H9 (cell line): ENCODE measurements at regions not wholly inside any gene's neighbourhood (a gene's known extent, or its start where the extent isn't known, plus 50 kb on each side); places are given as distances from the start of the nearest gene placed in this dataset.

Experiments
- DNase-seq: peaks from one replicate; pipeline ENCODE4 v3.0.0-alpha.2; 2017
- H2AFZ ChIP-seq: one replicate; pipeline ENCODE4 v1.6.1; 2013; ENCODE audit warnings: mild to moderate bottlenecking, low read length, control low read depth, moderate library complexity
- H2AK5ac ChIP-seq: 2 replicates; pipeline ENCODE4 v1.6.1; 2013; ENCODE audit warnings: low read length, control low read depth, mixed read lengths; ENCODE audit not compliant: insufficient read length
- H2BK120ac ChIP-seq: one replicate; pipeline ENCODE4 v1.6.1; 2013; ENCODE audit warnings: low read depth, mild to moderate bottlenecking, low read length, control low read depth, inconsistent platforms; ENCODE audit not compliant: poor library complexity, severe bottlenecking
- H2BK12ac ChIP-seq: 2 replicates; pipeline ENCODE4 v1.6.1; 2013; ENCODE audit warnings: low read length, control low read depth, mixed read lengths, low read depth; ENCODE audit not compliant: insufficient read length
- H2BK15ac ChIP-seq: 2 replicates; pipeline ENCODE4 v1.6.1; 2013; ENCODE audit warnings: low read depth, low read length, control low read depth
- H2BK20ac ChIP-seq: one replicate; pipeline ENCODE4 v1.6.1; 2013; ENCODE audit warnings: low read depth, mild to moderate bottlenecking, low read length, control low read depth, inconsistent platforms; ENCODE audit not compliant: poor library complexity, severe bottlenecking
- H2BK5ac ChIP-seq: 2 replicates; pipeline ENCODE4 v1.6.1; 2013; ENCODE audit warnings: low read length, control low read depth, mixed read lengths; ENCODE audit not compliant: insufficient read length
- H3K14ac ChIP-seq: 2 replicates; pipeline ENCODE4 v1.6.1; 2013; ENCODE audit warnings: low read length, control low read depth; ENCODE audit not compliant: insufficient read depth
- H3K18ac ChIP-seq: 2 replicates; pipeline ENCODE4 v1.6.1; 2013; ENCODE audit warnings: low read depth, mild to moderate bottlenecking, mixed read lengths, low read length, control low read depth; ENCODE audit not compliant: insufficient read length
- H3K23ac ChIP-seq: 2 replicates; pipeline ENCODE4 v1.6.1; 2013; ENCODE audit warnings: low read length, control low read depth, mixed read lengths, low read depth; ENCODE audit not compliant: insufficient read length
- H3K23me2 ChIP-seq: 2 replicates; pipeline ENCODE4 v1.6.1; 2013; ENCODE audit warnings: low read depth, mild to moderate bottlenecking, mixed read lengths, low read length, control low read depth; ENCODE audit not compliant: insufficient read length, poor library complexity, severe bottlenecking
- H3K27ac ChIP-seq: 2 replicates; pipeline ENCODE4 v1.5.1; 2013; ENCODE audit warnings: low read length, control low read depth, mixed read lengths, low read depth; ENCODE audit not compliant: insufficient read length
- H3K27me3 ChIP-seq: 2 replicates; pipeline ENCODE4 v1.6.1; 2013; ENCODE audit warnings: low read length, control low read depth, inconsistent platforms; ENCODE audit not compliant: insufficient read depth
- H3K4ac ChIP-seq: 2 replicates; pipeline ENCODE4 v1.6.1; 2013; ENCODE audit warnings: low read depth, mild to moderate bottlenecking, control low read depth, inconsistent platforms, low read length, moderate library complexity
- H3K4me1 ChIP-seq: 2 replicates; pipeline ENCODE4 v1.6.1; 2013; ENCODE audit warnings: low read length, control low read depth, inconsistent platforms; ENCODE audit not compliant: insufficient read depth
- H3K4me2 ChIP-seq: 2 replicates; pipeline ENCODE4 v1.6.1; 2013; ENCODE audit warnings: low read length, control low read depth, mixed read lengths; ENCODE audit not compliant: insufficient read length, insufficient read depth
- H3K56ac ChIP-seq: 2 replicates; pipeline ENCODE4 v1.6.1; 2013; ENCODE audit warnings: low read depth, mild to moderate bottlenecking, mixed read lengths, low read length, control low read depth; ENCODE audit not compliant: insufficient read length
- H3K79me1 ChIP-seq: 2 replicates; pipeline ENCODE4 v1.6.1; 2013; ENCODE audit warnings: low read depth, mild to moderate bottlenecking, moderate library complexity, low read length, control low read depth, inconsistent platforms; ENCODE audit not compliant: insufficient read depth, poor library complexity, severe bottlenecking
- H3K79me2 ChIP-seq: 2 replicates; pipeline ENCODE4 v1.6.1; 2013; ENCODE audit warnings: low read length, control low read depth, inconsistent platforms; ENCODE audit not compliant: insufficient read depth
- H3K9ac ChIP-seq: 2 replicates; pipeline ENCODE4 v1.6.1; 2013; ENCODE audit warnings: low read length, control low read depth, mixed read lengths; ENCODE audit not compliant: insufficient read length; ENCODE audit errors: extremely low read depth
- H3K9me3 ChIP-seq: one replicate; pipeline ENCODE4 v1.6.1; 2013; ENCODE audit warnings: low read depth, low read length, inconsistent platforms; ENCODE audit not compliant: control insufficient read depth
- H3T11ph ChIP-seq: one replicate; pipeline ENCODE4 v1.6.1; 2013; ENCODE audit warnings: mild to moderate bottlenecking, low read length, control low read depth, inconsistent platforms
- H4K20me1 ChIP-seq: one replicate; pipeline ENCODE4 v1.6.1; 2013; ENCODE audit not compliant: control insufficient read depth, insufficient read length, insufficient read depth
- H4K5ac ChIP-seq: 2 replicates; pipeline ENCODE4 v1.6.1; 2013; ENCODE audit warnings: low read depth, mild to moderate bottlenecking, mixed read lengths, low read length, control low read depth; ENCODE audit not compliant: insufficient read length
- H4K8ac ChIP-seq: replicated peaks from 2 replicates; pipeline ENCODE4 v1.6.1; 2013; ENCODE audit warnings: low read length, control low read depth, mixed read lengths, low read depth; ENCODE audit not compliant: insufficient read length
- H4K91ac ChIP-seq: 2 replicates; pipeline ENCODE4 v1.6.1; 2013; ENCODE audit warnings: low read depth, mild to moderate bottlenecking, moderate library complexity, mixed read lengths, low read length, control low read depth; ENCODE audit not compliant: insufficient read length
- H3K27ac Mint-ChIP-seq, 3 experiments: 2 replicates in 2 of 3; 3 replicates in 1 of 3; pipeline ENCODE4 v1.8.0; 2020 to 2021; ENCODE audit warnings: mixed read lengths in 3 of 3, mild to moderate bottlenecking in 1 of 3, moderate library complexity in 1 of 3
- H3K27me3 Mint-ChIP-seq: 2 replicates; pipeline ENCODE4 v1.8.0; 2021; ENCODE audit warnings: low read depth, mild to moderate bottlenecking, moderate library complexity, mixed read lengths
- H3K36me3 Mint-ChIP-seq, 3 experiments: 2 replicates in 2 of 3; 3 replicates in 1 of 3; pipeline ENCODE4 v1.8.0; 2020 to 2021; ENCODE audit warnings: low read depth in 3 of 3, mixed read lengths in 3 of 3; ENCODE audit not compliant: insufficient read depth in 1 of 3
- H3K4me1 Mint-ChIP-seq, 2 experiments: 2 replicates each; pipeline ENCODE4 v1.8.0; 2020; ENCODE audit warnings: mixed read lengths in 2 of 2
- H3K4me3 Mint-ChIP-seq, 2 experiments: 2 replicates in 1 of 2; 3 replicates in 1 of 2; pipeline ENCODE4 v1.8.0; 2020 to 2021; ENCODE audit warnings: mild to moderate bottlenecking in 2 of 2, mixed read lengths in 2 of 2, moderate library complexity in 1 of 2
- H3K9me3 Mint-ChIP-seq, 2 experiments: 2 replicates in 1 of 2; 3 replicates in 1 of 2; pipeline ENCODE4 v1.8.0; 2020; ENCODE audit warnings: mild to moderate bottlenecking in 2 of 2, mixed read lengths in 2 of 2, moderate library complexity in 1 of 2
- CTCF ChIP-seq: fragments of 200-600 bp; sonication (generic); conservative IDR thresholded peaks from 3 replicates; pipeline ENCODE4 v1.8.0; 2021; ENCODE audit warnings: antibody characterized with exemption, mild to moderate bottlenecking
- WGBS: extraction: QIAGEN DNeasy Blood & Tissue Kit; methylation state at CpG from one replicate; pipeline ENCODE4 v1.1.7; 2013; ENCODE audit warnings: missing lambda C conversion rate, low lambda C conversion rate, mixed read lengths; ENCODE audit not compliant: insufficient read length; ENCODE audit errors: extremely low coverage; 5-methylcytosine and 5-hydroxymethylcytosine counted together

- Histone ChIP-seq H3K79me2 (no peaks in the 10 kb centered on the region), H2BK20ac (no peak overlapping the region), H3K23me2 (no peaks in the 10 kb centered on the region), H4K8ac (no peak overlapping the region), H3K9me3 (no peaks in the 10 kb centered on the region), H4K5ac (no peak overlapping the region), H3K4me1 (no peaks in the 10 kb centered on the region), H3K14ac (no peak overlapping the region), H3K27me3 (no peaks in the 10 kb centered on the region), H3K18ac (no peak overlapping the region), H4K20me1 (no peaks in the 10 kb centered on the region), H3K79me1 (no peaks in the 10 kb centered on the region), H2AK5ac (no peak overlapping the region), H2BK5ac (no peak overlapping the region), H3K4me2 (no peak overlapping the region), H2BK12ac (no peak overlapping the region), H4K91ac (no peak overlapping the region), H3K4ac (no peak overlapping the region), H3K9ac (no peak overlapping the region), H3K56ac (no peak overlapping the region), H3K27ac (no peak overlapping the region), H2BK15ac (no peak overlapping the region), H2AFZ (no peak overlapping the region), H3T11ph (no peak overlapping the region), H3K23ac (no peak overlapping the region), H2BK120ac (no peak overlapping the region)
- Mint-ChIP-seq H3K36me3 (no peaks in the 10 kb centered on the region; a peak in 2 of 7 replicates), H3K27ac (no peak overlapping the region), H3K9me3 (peaks cover 0 to 2% of the 10 kb centered on the region in 2 experiments; a peak in 2 of 5 replicates), H3K4me3 (no peak overlapping the region), H3K27me3 (no peaks in the 10 kb centered on the region), H3K4me1 (peaks cover 8 to 9% of the 10 kb centered on the region in 2 experiments)
- no peak for TF ChIP-seq CTCF
- WGBS, result no CpG with 5 or more reads among the region's 6 CpGs
- DNase-seq, result no peak
Measured at GRCh38 chr13:40466272-40466671, 200.2 kb downstream of the FOXO1 start.
